ENCODE measurements at regions not wholly inside any gene's neighbourhood (a gene's known extent, or its start where the extent isn't known, plus 50 kb on each side); places are given as distances from the start of the nearest gene placed in this dataset.

DNA sequence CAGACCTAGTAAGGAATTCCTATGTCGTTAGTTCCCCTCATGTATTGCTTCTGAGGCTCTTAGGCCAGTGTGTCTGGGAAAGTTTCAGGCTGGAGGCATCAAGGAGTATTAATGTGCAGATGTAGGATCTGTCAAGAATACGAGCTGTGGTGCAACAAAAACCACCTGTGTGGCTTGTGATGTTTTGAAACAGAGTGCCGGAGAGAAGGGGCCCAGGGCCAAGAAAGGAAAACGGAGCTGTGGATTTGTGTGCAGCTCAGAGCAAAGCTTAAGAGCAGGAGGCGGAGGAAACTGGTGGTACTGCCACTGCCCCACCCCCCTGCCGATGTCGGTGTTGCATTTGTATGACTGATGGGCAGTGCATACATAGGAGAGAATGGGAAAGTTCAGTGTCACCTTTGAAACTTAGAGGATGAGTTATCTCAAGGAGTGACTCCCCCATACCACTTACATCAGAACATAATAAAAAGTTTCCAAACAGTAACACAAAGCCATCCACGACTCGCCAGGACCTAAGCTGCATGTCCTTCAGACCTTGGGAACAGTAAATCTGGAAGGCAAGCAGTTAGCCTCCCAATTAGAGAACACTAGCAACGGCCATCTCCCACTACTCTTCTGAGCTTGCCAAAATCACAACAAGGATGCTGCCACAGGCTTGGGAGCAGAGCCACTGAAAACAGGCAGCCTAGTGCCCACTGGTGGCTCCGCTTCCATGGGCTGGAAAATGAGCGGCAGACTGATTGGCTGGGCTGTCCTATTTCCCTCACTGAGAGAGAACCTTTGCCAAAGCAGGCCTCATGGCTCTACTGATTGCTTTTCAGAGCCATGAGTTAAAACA is 152.7 kb upstream of the NT5C1B start:
- TF ChIP-seq, protein P1, sequence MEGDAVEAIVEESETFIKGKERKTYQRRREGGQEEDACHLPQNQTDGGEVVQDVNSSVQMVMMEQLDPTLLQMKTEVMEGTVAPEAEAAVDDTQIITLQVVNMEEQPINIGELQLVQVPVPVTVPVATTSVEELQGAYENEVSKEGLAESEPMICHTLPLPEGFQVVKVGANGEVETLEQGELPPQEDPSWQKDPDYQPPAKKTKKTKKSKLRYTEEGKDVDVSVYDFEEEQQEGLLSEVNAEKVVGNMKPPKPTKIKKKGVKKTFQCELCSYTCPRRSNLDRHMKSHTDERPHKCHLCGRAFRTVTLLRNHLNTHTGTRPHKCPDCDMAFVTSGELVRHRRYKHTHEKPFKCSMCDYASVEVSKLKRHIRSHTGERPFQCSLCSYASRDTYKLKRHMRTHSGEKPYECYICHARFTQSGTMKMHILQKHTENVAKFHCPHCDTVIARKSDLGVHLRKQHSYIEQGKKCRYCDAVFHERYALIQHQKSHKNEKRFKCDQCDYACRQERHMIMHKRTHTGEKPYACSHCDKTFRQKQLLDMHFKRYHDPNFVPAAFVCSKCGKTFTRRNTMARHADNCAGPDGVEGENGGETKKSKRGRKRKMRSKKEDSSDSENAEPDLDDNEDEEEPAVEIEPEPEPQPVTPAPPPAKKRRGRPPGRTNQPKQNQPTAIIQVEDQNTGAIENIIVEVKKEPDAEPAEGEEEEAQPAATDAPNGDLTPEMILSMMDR (IDR thresholded peaks at IDR 0.05) = no peak
- TF ChIP-seq POLR2A (IDR thresholded peaks at IDR 0.05) = no peak
- TF ChIP-seq EP300 (IDR thresholded peaks at IDR 0.05) = no peak

Measured in ovary (tissue), 3 donors.